Right lobe of liver (tissue), 6 donors: ENCODE measurements at regions not wholly inside any gene's neighbourhood (a gene's known extent, or its start where the extent isn't known, plus 50 kb on each side); places are given as distances from the start of the nearest gene placed in this dataset.

Experiments
- ATAC-seq, 4 donors: fragments of 200-7000 bp; cut with Tn5 transposase; one replicate each; pipeline ENCODE4 v1.9.1; 2020; ENCODE audit warnings: mild to moderate bottlenecking in 4 of 4, moderate library complexity in 4 of 4
- DNase-seq, 3 donors: peaks; one replicate each; pipeline ENCODE4 v3.0.0-alpha.2; 2020
- H3K27ac ChIP-seq, 3 donors: fragments of 200-600 bp; one replicate each; pipeline ENCODE4 v1.8.0; 2022
- H3K27me3 ChIP-seq, 2 donors: fragments of 200-600 bp; one replicate each; pipeline ENCODE4 v1.8.0; 2022
- H3K36me3 ChIP-seq, 4 donors: fragments of 200-600 bp; sonication (generic) in 1 of 4; one replicate each; pipeline versions ENCODE4 v1.5.1 to v1.8.0; 2017 to 2022; ENCODE audit warnings: control low read depth in 1 of 4
- H3K4me1 ChIP-seq, 4 donors: fragments of 200-600 bp; sonication (generic) in 1 of 4; one replicate each; pipeline versions ENCODE4 v1.5.1 to v1.8.0; 2017 to 2022; ENCODE audit warnings: control low read depth in 1 of 4
- H3K4me3 ChIP-seq, 3 donors: fragments of 200-600 bp; one replicate each; pipeline ENCODE4 v1.8.0; 2022
- H3K9me3 ChIP-seq, 4 donors: fragments of 200-600 bp; sonication (generic) in 1 of 4; one replicate each; pipeline versions ENCODE4 v1.5.1 to v1.8.0; 2017 to 2022; ENCODE audit warnings: control low read depth in 1 of 4
- POLR2A ChIP-seq: fragments of 450-650 bp; IDR thresholded peaks from one replicate; pipeline ENCODE4 v1.6.1; 2017; ENCODE audit warnings: antibody characterized with exemption, mild to moderate bottlenecking
- WGBS: methylation state at CpG from one replicate; pipeline ENCODE4 v1.1.6; 2018; ENCODE audit warnings: low coverage, low lambda C conversion rate; ENCODE audit not compliant: insufficient coverage; ENCODE audit errors: missing lambda C conversion rate; 5-methylcytosine and 5-hydroxymethylcytosine counted together
- intact Hi-C, 2 donors: fragments of 100-400 bp; cut with DNase I; formaldehyde crosslinking; loops; one replicate each; pipeline versions ENCODE4 v1.11.2 to v1.14.1; 2022
- TF ChIP-seq, protein P1 (sequence below), 4 donors: fragments of 200-600 bp in 3 of 4; fragments of 450-650 bp in 1 of 4; IDR thresholded peaks; one replicate each; pipeline versions ENCODE4 v1.5.1 to v1.8.0; 2016 to 2022; ENCODE audit warnings: antibody characterized with exemption in 4 of 4, mild to moderate bottlenecking in 2 of 4
- donor health status: DM: no; HTN: yes; CAD: no.
- donor health status: DM: no; HTN: no; CAD: no.
- donor health status: DM: no; HTN: no; CAD: no.
- donor health status: DM: no; HTN: yes; CAD: no.
- donor health status: DM: no; HTN: yes; CAD: no.

DNA sequence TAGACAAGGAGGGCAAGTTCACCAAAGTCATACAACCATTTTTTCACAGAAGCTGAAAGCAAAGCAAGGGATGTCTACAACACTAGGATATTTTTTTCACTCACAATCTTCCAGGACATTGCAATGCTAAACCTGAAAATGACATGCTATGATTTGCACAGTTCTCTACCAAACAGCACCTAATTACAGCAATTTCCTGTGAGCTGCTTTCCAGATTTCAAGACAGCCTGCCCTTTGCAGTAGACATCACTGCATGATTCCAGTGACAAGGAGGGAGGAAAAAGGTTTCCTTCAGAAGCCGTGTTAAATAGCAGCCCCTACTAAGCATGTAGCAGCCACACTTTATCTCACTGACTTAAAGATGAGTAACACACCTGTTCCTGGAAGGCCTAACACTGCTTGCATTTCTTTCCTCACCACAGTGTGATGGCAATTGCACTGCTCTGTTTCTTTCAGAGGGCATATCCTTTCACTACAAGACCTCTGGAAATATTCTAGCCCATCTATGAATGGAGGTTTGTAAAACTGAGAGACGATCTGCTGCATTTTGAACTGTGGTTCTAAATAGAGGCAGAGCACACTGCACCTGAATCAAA, 97.1 kb downstream of the DUSP10 start:
- H3K4me3 ChIP-seq, result no peak overlapping the region
- intact Hi-C loops, result no loop called here
- no peaks in the 10 kb centered on the region for H3K4me1 ChIP-seq
- no peaks in the 10 kb centered on the region for H3K9me3 ChIP-seq
- 67% methylated on average over 2 of the region's 2 CpGs for WGBS
- ATAC-seq (no peak), DNase-seq (no peak)
- no peak for TF ChIP-seq POLR2A
- TF ChIP-seq, protein P1, sequence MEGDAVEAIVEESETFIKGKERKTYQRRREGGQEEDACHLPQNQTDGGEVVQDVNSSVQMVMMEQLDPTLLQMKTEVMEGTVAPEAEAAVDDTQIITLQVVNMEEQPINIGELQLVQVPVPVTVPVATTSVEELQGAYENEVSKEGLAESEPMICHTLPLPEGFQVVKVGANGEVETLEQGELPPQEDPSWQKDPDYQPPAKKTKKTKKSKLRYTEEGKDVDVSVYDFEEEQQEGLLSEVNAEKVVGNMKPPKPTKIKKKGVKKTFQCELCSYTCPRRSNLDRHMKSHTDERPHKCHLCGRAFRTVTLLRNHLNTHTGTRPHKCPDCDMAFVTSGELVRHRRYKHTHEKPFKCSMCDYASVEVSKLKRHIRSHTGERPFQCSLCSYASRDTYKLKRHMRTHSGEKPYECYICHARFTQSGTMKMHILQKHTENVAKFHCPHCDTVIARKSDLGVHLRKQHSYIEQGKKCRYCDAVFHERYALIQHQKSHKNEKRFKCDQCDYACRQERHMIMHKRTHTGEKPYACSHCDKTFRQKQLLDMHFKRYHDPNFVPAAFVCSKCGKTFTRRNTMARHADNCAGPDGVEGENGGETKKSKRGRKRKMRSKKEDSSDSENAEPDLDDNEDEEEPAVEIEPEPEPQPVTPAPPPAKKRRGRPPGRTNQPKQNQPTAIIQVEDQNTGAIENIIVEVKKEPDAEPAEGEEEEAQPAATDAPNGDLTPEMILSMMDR (IDR thresholded peaks at IDR 0.05), result no peak
- no peaks in the 10 kb centered on the region for H3K36me3 ChIP-seq
- H3K27ac ChIP-seq, result no peak overlapping the region
- no peaks in the 10 kb centered on the region for H3K27me3 ChIP-seq

DNA sequence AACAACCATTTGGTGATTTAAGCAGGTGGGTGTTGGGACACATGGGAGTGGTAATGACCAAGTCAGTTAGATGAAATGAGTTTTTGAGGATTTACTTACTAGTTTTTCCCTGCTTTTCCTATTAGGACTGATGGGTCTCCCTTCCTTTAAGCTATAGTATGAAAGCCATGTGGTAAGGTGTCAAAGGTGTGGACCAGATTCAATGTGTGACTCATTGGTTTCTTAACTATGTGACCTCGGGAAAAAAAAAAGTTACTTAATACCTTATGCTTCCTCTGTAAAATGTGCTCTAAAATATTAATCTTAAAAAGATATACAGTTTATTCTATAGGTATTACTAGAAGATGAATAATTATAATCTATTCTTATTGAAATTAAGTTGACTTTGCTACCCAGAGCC, 93.7 kb downstream of the DUSP10 start:
- Histone ChIP-seq H3K36me3 (no peaks in the 10 kb centered on the region), H3K4me1 (no peaks in the 10 kb centered on the region), H3K27me3 (no peaks in the 10 kb centered on the region), H3K4me3 (no peak overlapping the region), H3K27ac (no peak overlapping the region), H3K9me3 (no peaks in the 10 kb centered on the region)
- TF ChIP-seq, protein P1 (IDR thresholded peaks at IDR 0.05), result no peak
- TF ChIP-seq POLR2A, result no peak
- DNase-seq (no peak), ATAC-seq (no peak)
- 69% methylated on average over 1 of the region's 1 CpG for WGBS
- intact Hi-C loops, result no loop called here
